ENCODE measurements at regions not wholly inside any gene's neighbourhood (a gene's known extent, or its start where the extent isn't known, plus 50 kb on each side); places are given as distances from the start of the nearest gene placed in this dataset.

GRCh38 chr14:95007921-95008320 is 149.4 kb downstream of the DICER1 start:
- Mint-ChIP-seq H3K4me3 (no peak overlapping the region), H3K4me1 (no peaks in the 10 kb centered on the region), H3K27ac (no peak overlapping the region), H3K9me3 (peaks cover 0 to 2% of the 10 kb centered on the region in 2 donors), H3K27me3 (peaks cover 54% of the 10 kb centered on the region)
- DNase-seq = no peak
- ATAC-seq = no peak

GRCh38 chr14:95006479-95006878 is 150.8 kb downstream of the DICER1 start:
- ATAC-seq = no peak
- no peak overlapping the region for H3K4me3 Mint-ChIP-seq
- peaks cover 48% of the 10 kb centered on the region for H3K27me3 Mint-ChIP-seq
- no peaks in the 10 kb centered on the region for H3K4me1 Mint-ChIP-seq
- H3K27ac Mint-ChIP-seq = no peak overlapping the region
- no peaks in the 10 kb centered on the region for H3K9me3 Mint-ChIP-seq
- DNase-seq = no peak

DNA sequence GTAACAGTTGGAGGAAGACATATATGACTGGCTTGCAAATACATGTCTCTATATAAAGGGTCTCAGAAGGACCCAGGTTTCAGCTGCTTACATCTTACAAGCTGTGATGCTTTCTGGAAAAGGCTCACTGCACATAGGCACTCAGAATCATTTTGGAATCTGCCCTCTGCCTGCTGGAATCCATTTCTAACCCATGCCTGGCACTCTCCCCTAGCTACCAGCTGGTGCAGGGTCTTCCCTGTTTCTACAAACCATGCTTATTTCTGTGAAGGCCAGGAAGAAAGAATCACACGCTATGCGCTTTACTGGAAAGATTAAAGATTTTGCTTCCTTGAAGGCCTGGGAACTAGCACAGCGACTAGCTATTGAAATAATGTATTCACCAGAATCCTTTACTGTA is 151.3 kb downstream of the DICER1 start:
- DNase-seq = no peak
- Mint-ChIP-seq H3K4me1 (no peaks in the 10 kb centered on the region), H3K4me3 (no peak overlapping the region), H3K27me3 (peaks cover 48% of the 10 kb centered on the region), H3K9me3 (no peaks in the 10 kb centered on the region), H3K27ac (no peak overlapping the region)
- no peak for ATAC-seq

- no peaks in the 10 kb centered on the region for H3K9me3 Mint-ChIP-seq
- peaks cover 44% of the 10 kb centered on the region for H3K27me3 Mint-ChIP-seq
- DNase-seq (no peak), ATAC-seq (no peak)
- H3K27ac Mint-ChIP-seq = peak overlapping the region in 1 of 2 donors; percentile 46
- H3K4me1 Mint-ChIP-seq = no peaks in the 10 kb centered on the region
- no peak overlapping the region for H3K4me3 Mint-ChIP-seq
These were observed 154.0 kb downstream of the DICER1 start for GRCh38 chr14:95003099-95003960.

DNA sequence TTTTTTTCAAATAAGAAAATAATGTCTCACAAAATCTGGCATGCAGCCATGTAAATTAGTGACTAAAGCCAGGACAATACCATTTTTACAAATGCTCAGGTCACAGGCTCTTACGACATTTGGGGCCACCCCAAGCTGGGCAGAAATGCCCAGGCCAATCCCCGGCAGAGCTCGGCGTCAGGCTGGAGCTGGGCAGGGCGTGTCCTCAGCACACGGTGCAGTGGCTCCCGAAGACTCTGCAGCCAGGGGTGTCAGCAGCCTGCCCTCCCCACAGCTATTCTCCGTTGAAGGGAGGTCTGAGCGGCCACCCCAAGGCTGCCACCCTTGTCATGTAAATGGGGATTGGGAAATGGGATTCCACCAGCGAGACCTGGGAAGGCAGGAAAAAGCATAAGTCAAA is 158.6 kb downstream of the DICER1 start:
- no peak for DNase-seq
- no peak for ATAC-seq
- H3K27me3 Mint-ChIP-seq = peaks cover 45% of the 10 kb centered on the region
- H3K4me3 Mint-ChIP-seq = no peak overlapping the region
- no peaks in the 10 kb centered on the region for H3K4me1 Mint-ChIP-seq
- no peaks in the 10 kb centered on the region for H3K9me3 Mint-ChIP-seq
- H3K27ac Mint-ChIP-seq = no peak overlapping the region

- ATAC-seq (no peak), DNase-seq (no peak)
- Mint-ChIP-seq H3K27ac (no peak overlapping the region), H3K4me1 (no peaks in the 10 kb centered on the region), H3K9me3 (no peaks in the 10 kb centered on the region), H3K27me3 (peaks cover 45% of the 10 kb centered on the region), H3K4me3 (no peak overlapping the region)
These were observed 159.2 kb downstream of the DICER1 start for GRCh38 chr14:94998110-94998509.

GRCh38 chr14:94995551-94995950 is 161.8 kb downstream of the DICER1 start:
- DNase-seq = no peak
- peaks cover 51% of the 10 kb centered on the region for H3K27me3 Mint-ChIP-seq
- no peak for ATAC-seq

DNA sequence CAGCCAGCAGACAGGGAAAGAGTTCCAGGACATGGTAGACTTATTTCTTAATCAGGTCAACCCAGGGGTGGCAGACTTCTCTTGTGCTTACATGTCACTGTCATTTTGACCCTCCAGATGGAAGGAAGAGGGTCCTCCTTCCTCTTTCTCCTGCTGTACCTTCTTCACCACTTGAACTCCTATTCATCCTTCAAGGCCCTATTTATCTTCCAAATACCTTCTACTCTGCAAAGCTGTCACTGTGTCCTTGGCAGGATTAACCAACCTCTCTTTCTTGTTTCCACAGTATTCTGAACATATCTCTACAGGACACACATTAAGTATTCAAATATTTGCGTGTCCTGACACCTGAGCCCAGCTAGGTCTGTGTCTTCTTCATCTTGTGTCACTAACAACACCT is 163.1 kb downstream of the DICER1 start:
- H3K9me3 Mint-ChIP-seq = no peaks in the 10 kb centered on the region
- H3K4me3 Mint-ChIP-seq = no peak overlapping the region
- DNase-seq = no peak
- H3K27me3 Mint-ChIP-seq = peaks cover 61% of the 10 kb centered on the region
- ATAC-seq = no peak
- no peaks in the 10 kb centered on the region for H3K4me1 Mint-ChIP-seq
- no peak overlapping the region for H3K27ac Mint-ChIP-seq

More at GRCh38 chr14:94995551-94995950, 161.8 kb downstream of the DICER1 start:
- no peaks in the 10 kb centered on the region for H3K9me3 Mint-ChIP-seq
- H3K4me1 Mint-ChIP-seq = no peaks in the 10 kb centered on the region
- no peak overlapping the region for H3K4me3 Mint-ChIP-seq
- H3K27ac Mint-ChIP-seq = no peak overlapping the region

DNA sequence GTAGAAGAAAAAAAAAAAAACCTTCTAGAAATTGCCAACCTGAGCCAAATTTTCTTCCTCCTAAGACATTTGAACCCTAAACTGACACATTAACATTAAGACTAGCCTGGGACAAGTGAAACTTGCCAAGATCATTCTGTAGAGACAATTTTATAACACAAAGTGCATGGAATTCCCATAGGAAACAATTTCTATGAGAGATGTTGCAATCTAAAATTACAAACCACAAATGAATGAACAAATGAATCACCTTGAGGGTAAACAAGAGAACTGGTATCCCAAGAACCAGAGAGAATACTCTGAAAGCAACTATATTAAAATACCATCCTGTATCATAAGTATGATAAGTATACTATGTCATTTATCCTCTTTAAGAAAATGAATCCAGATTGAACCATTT is 165.3 kb downstream of the DICER1 start:
- H3K9me3 Mint-ChIP-seq = peaks cover 0 to 16% of the 10 kb centered on the region in 2 donors
- H3K4me3 Mint-ChIP-seq = no peak overlapping the region
- ATAC-seq (no peak), DNase-seq (no peak)
- no peak overlapping the region for H3K27ac Mint-ChIP-seq
- no peaks in the 10 kb centered on the region for H3K4me1 Mint-ChIP-seq
- peaks cover 42% of the 10 kb centered on the region for H3K27me3 Mint-ChIP-seq

DNA sequence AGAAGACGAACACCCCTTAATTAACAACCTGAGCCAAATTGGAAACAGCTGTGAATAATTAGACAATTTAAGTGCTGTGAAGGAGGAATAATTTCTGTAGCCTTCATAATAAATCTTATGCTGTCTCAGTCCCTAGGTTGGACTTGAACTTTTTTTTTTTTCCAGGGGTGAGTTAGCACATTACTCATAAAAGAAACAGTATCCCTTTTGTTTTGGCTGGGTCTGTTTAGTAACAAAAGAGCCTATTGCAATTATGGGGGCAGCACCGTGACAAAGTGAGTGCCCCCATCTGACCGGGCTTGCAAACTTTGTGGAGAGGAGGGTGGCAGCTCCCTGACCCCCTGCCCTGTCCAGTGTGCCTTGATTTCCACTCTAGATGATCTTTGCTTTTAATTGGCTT is 167.4 kb downstream of the DICER1 start:
- Mint-ChIP-seq H3K4me3 (no peak overlapping the region), H3K9me3 (peaks cover 0 to 33% of the 10 kb centered on the region in 2 donors), H3K27me3 (peaks cover 34% of the 10 kb centered on the region), H3K4me1 (no peaks in the 10 kb centered on the region), H3K27ac (no peak overlapping the region)
- no peak for ATAC-seq
- no peak for DNase-seq

GRCh38 chr14:94989417-94989816 is 167.9 kb downstream of the DICER1 start:
- peaks cover 38% of the 10 kb centered on the region for H3K27me3 Mint-ChIP-seq
- H3K9me3 Mint-ChIP-seq = peaks cover 0 to 36% of the 10 kb centered on the region in 2 donors
- no peak overlapping the region for H3K27ac Mint-ChIP-seq
- H3K4me3 Mint-ChIP-seq = no peak overlapping the region
- H3K4me1 Mint-ChIP-seq = no peaks in the 10 kb centered on the region
- DNase-seq (no peak), ATAC-seq (no peak)

- no peak for DNase-seq
- ATAC-seq = no peak
- no peak overlapping the region for H3K27ac Mint-ChIP-seq
- no peak overlapping the region for H3K4me3 Mint-ChIP-seq
- H3K4me1 Mint-ChIP-seq = no peaks in the 10 kb centered on the region
- H3K27me3 Mint-ChIP-seq = peaks cover 56% of the 10 kb centered on the region
- peaks cover 4 to 36% of the 10 kb centered on the region in 2 donors for H3K9me3 Mint-ChIP-seq
These were observed 169.9 kb downstream of the DICER1 start for GRCh38 chr14:94987409-94987808.

DNA sequence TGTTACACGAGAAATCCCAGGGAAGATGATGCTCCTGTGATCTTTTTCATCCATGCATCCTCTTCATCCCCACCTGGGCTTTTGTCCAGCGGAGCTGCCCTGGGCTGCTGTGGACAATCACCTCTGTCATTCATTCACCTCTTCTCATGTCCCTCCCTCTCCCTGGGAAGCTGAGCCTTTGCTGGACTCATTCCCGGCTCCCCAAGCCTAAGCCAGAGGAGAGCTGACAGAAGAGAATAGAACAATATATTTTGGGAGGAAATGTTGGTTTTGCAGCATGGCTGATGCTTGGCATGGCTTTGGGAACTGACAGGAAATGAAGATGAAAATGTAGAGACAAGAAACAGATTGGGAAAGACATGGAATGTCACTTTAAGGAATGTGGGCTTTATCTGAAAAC is 177.4 kb downstream of the DICER1 start:
- Mint-ChIP-seq H3K27ac (no peak overlapping the region), H3K9me3 (peaks cover 2 to 4% of the 10 kb centered on the region in 2 donors), H3K4me1 (no peaks in the 10 kb centered on the region), H3K4me3 (no peak overlapping the region), H3K27me3 (peaks cover 29% of the 10 kb centered on the region)
- no peak for ATAC-seq
- no peak for DNase-seq

GRCh38 chr14:94977016-94977415 is 180.3 kb downstream of the DICER1 start:
- DNase-seq (no peak), ATAC-seq (no peak)
- no peaks in the 10 kb centered on the region for H3K9me3 Mint-ChIP-seq
- peaks cover 6% of the 10 kb centered on the region for H3K27me3 Mint-ChIP-seq
- no peaks in the 10 kb centered on the region for H3K4me1 Mint-ChIP-seq
- H3K27ac Mint-ChIP-seq = no peak overlapping the region
- H3K4me3 Mint-ChIP-seq = no peak overlapping the region

DNA sequence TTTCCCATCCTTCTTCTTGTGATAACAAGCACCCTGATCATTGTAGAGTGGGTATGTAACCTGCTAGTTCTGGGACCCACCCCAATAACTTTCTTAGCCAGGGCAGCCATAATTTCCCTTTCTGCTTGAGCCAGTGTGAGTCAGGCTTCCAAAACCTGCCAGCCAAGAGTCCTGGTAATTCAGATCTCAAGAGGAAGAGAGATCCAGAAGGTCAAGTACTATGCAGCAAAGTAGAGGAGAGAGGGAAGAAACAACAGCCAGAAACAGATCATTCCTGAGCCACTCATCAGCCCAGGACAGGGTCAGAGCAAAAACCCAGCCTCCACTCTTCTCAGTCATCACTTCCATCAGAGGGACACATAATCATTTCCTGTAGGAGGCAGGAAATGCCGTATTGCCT is 182.0 kb downstream of the DICER1 start:
- H3K4me1 Mint-ChIP-seq = no peaks in the 10 kb centered on the region
- DNase-seq (no peak), ATAC-seq (no peak)
- no peaks in the 10 kb centered on the region for H3K9me3 Mint-ChIP-seq
- peaks cover 14% of the 10 kb centered on the region for H3K27me3 Mint-ChIP-seq
- H3K4me3 Mint-ChIP-seq = no peak overlapping the region
- no peak overlapping the region for H3K27ac Mint-ChIP-seq

- peaks cover 14% of the 10 kb centered on the region for H3K27me3 Mint-ChIP-seq
These were observed 182.4 kb downstream of the DICER1 start for GRCh38 chr14:94974893-94975292.

DNA sequence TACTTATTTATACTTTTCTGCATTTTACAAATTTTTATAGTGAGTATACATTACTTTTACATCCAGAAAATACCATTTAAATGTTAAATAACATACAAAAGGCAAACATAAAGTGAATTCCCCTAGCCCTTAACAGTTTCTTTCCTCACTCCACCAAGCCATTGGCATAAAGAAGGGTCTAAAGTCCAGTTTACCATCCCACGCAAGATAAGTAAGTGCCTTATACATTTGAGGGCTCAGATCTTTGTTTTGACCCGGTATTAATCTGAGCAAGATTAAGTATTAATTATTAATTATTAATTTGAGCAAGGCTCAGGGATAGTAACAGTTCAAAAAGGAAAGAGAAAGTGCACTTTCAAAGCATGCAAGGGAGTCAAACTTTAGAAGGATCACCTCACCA is 182.9 kb downstream of the DICER1 start:
- no peaks in the 10 kb centered on the region for H3K9me3 Mint-ChIP-seq
- ATAC-seq (no peak), DNase-seq (no peak)
- peaks cover 14% of the 10 kb centered on the region for H3K27me3 Mint-ChIP-seq
- no peak overlapping the region for H3K27ac Mint-ChIP-seq
- no peaks in the 10 kb centered on the region for H3K4me1 Mint-ChIP-seq
- no peak overlapping the region for H3K4me3 Mint-ChIP-seq

More at GRCh38 chr14:94974893-94975292, 182.4 kb downstream of the DICER1 start:
- DNase-seq (no peak), ATAC-seq (no peak)
- H3K4me1 Mint-ChIP-seq = no peaks in the 10 kb centered on the region
- H3K27ac Mint-ChIP-seq = no peak overlapping the region
- H3K4me3 Mint-ChIP-seq = no peak overlapping the region
- no peaks in the 10 kb centered on the region for H3K9me3 Mint-ChIP-seq

Measured in stimulated activated naive CD8-positive, alpha-beta T cell treated with anti-CD3 and anti-CD28 coated beads, Interleukin-15, amount 100 ng/mL, for 72 hours (primary cell).